ENCODE measurements at regions not wholly inside any gene's neighbourhood (a gene's known extent, or its start where the extent isn't known, plus 50 kb on each side); places are given as distances from the start of the nearest gene placed in this dataset.

DNA sequence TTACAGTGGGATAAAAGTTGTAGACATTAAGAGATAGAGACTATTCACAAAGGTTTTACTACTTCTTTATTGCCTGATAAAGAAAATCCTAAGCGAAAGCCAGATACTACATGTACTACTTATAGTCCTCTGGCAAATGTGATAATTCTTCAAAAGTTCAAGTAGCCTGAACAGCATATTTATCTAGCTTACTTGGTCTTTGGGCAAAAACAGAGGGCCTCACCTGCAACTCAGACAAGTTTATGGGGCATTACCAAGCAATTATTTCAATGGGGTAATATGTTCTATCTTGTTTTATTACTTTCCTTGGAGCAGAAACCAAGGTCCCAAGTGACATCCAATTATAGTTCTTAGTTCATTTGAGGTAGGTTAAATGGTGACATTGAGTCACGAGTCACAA, 390.1 kb upstream of the ARHGEF26 start:
- H3K27ac Mint-ChIP-seq (ENCODE audit: unreplicated experiment) = no peak overlapping the region
- no peaks in the 10 kb centered on the region for H3K36me3 Mint-ChIP-seq (ENCODE audit: unreplicated experiment)
- no peak overlapping the region for H3K4me3 Mint-ChIP-seq (ENCODE audit: unreplicated experiment)
- no peaks in the 10 kb centered on the region for H3K9me3 Mint-ChIP-seq (ENCODE audit: unreplicated experiment)
- no peaks in the 10 kb centered on the region for H3K4me1 Mint-ChIP-seq (ENCODE audit: unreplicated experiment)
- TF ChIP-seq, protein P1, sequence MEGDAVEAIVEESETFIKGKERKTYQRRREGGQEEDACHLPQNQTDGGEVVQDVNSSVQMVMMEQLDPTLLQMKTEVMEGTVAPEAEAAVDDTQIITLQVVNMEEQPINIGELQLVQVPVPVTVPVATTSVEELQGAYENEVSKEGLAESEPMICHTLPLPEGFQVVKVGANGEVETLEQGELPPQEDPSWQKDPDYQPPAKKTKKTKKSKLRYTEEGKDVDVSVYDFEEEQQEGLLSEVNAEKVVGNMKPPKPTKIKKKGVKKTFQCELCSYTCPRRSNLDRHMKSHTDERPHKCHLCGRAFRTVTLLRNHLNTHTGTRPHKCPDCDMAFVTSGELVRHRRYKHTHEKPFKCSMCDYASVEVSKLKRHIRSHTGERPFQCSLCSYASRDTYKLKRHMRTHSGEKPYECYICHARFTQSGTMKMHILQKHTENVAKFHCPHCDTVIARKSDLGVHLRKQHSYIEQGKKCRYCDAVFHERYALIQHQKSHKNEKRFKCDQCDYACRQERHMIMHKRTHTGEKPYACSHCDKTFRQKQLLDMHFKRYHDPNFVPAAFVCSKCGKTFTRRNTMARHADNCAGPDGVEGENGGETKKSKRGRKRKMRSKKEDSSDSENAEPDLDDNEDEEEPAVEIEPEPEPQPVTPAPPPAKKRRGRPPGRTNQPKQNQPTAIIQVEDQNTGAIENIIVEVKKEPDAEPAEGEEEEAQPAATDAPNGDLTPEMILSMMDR (IDR thresholded peaks at IDR 0.05) = no peak
- DNase-seq (ENCODE audit: extremely low spot score, unreplicated experiment) = no peak
- peaks cover 4% of the 10 kb centered on the region for H3K27me3 Mint-ChIP-seq (ENCODE audit: unreplicated experiment)

DNA sequence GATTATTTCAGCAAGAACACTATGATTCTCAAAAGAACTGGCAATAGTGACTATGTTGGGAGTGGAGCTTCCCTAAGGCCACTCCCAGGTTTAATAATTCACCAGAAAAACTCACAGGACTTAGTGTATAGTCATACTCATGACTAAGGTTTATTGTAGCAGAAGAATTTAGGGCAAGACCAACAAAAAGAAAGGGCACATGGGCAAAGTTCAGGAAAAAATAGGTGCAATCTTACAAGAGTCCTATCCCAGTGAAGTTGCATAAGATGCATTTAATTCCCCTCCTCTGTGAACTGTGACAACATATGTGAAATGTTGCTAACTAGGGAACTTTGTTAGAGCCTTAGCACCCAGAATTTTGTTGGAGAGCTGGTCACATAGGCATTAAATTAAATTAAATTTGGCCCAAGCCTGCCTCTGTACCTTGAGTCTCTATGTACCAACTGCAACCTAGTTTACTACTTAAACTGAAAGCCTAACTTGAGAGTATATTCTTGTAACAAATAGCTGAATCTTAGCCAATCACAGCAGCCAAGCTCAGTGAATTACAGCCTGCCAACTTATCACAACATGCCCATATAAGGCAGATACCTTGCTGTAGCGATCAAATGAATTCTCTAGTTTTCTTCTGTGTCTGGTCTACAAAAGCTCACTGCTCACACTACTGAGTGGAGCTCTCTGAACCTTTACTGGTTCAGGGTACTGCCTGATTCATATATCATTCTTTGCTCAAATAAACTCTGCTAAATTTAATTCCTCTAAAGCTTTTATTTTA, 386.2 kb upstream of the ARHGEF26 start:
- Mint-ChIP-seq H3K27me3 (ENCODE audit: unreplicated experiment) (peaks cover under 1% of the 10 kb centered on the region), H3K27ac (ENCODE audit: unreplicated experiment) (no peak overlapping the region), H3K4me3 (ENCODE audit: unreplicated experiment) (no peak overlapping the region), H3K4me1 (ENCODE audit: unreplicated experiment) (no peaks in the 10 kb centered on the region), H3K36me3 (ENCODE audit: unreplicated experiment) (no peaks in the 10 kb centered on the region), H3K9me3 (ENCODE audit: unreplicated experiment) (no peaks in the 10 kb centered on the region)
- TF ChIP-seq, protein P1 (IDR thresholded peaks at IDR 0.05) = no peak
- no peak for DNase-seq (ENCODE audit: extremely low spot score, unreplicated experiment)

DNA sequence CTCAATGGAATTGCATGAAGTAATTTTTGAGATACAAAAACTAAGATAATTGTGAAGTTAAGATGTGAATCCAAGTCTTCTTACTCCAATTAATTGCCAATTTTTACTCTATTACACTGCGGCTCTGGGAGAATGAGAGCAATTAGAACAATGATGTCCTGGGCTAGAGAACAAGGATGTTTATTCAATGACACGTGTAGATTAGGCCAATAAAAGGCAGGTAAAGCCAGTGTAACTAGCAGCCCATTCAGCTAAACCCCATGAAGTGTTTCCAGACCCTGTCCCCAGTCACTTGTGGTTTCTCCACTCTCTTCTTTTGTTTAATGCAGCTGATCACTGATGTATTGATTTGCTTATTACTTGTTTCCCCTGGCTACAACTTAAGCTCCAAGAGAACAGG, 381.1 kb upstream of the ARHGEF26 start:
- no peak for DNase-seq (ENCODE audit: extremely low spot score, unreplicated experiment)
- no peak overlapping the region for H3K27ac Mint-ChIP-seq (ENCODE audit: unreplicated experiment)
- no peaks in the 10 kb centered on the region for H3K4me1 Mint-ChIP-seq (ENCODE audit: unreplicated experiment)
- TF ChIP-seq, protein P1 (IDR thresholded peaks at IDR 0.05) = no peak
- peaks cover 2% of the 10 kb centered on the region for H3K27me3 Mint-ChIP-seq (ENCODE audit: unreplicated experiment)
- H3K36me3 Mint-ChIP-seq (ENCODE audit: unreplicated experiment) = no peaks in the 10 kb centered on the region
- H3K9me3 Mint-ChIP-seq (ENCODE audit: unreplicated experiment) = no peaks in the 10 kb centered on the region
- H3K4me3 Mint-ChIP-seq (ENCODE audit: unreplicated experiment) = no peak overlapping the region

DNA sequence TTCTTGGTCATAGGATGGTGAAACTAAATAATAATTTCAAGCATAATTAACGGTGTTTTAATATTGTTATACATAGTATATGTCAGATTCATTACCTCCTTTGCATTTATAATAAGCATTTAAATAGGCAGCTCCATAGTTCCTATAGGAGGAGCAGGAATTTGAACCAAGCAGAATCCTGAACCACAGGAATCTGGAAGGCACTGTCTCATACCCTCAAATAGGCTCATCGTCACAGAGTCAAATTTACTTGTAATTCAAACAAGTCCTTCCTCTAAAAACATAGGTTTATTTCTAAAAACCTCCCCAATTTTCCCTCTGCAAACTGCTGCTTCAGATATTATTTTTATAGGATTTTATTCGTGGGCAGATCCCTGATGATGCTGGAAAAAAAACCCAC, 376.3 kb upstream of the ARHGEF26 start:
- Mint-ChIP-seq H3K9me3 (ENCODE audit: unreplicated experiment) (no peaks in the 10 kb centered on the region), H3K36me3 (ENCODE audit: unreplicated experiment) (no peaks in the 10 kb centered on the region), H3K27me3 (ENCODE audit: unreplicated experiment) (peaks cover 14% of the 10 kb centered on the region), H3K4me1 (ENCODE audit: unreplicated experiment) (no peaks in the 10 kb centered on the region), H3K4me3 (ENCODE audit: unreplicated experiment) (no peak overlapping the region), H3K27ac (ENCODE audit: unreplicated experiment) (no peak overlapping the region)
- TF ChIP-seq, protein P1 (IDR thresholded peaks at IDR 0.05) = no peak
- no peak for DNase-seq (ENCODE audit: extremely low spot score, unreplicated experiment)

DNA sequence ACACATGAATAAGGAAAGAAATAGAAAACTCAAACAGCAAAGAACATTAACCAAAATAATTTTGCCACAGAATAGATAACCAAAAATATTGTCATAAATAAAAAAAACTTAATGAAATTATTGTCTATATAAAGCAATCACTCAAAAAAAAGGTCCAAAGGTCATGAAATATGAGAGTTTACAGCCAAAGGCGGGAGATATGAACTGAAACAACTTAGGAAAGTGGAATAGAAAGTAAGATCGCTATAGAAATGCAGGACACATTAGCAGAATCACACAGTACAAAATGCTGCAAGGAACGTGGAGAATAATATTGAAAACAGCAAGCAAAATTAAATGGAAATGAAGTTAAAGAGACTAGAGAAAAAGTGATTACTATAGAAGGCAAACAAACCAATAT, 375.0 kb upstream of the ARHGEF26 start:
- Mint-ChIP-seq H3K27me3 (ENCODE audit: unreplicated experiment) (peaks cover 14% of the 10 kb centered on the region), H3K36me3 (ENCODE audit: unreplicated experiment) (no peaks in the 10 kb centered on the region), H3K4me1 (ENCODE audit: unreplicated experiment) (no peaks in the 10 kb centered on the region), H3K4me3 (ENCODE audit: unreplicated experiment) (no peak overlapping the region), H3K9me3 (ENCODE audit: unreplicated experiment) (no peaks in the 10 kb centered on the region), H3K27ac (ENCODE audit: unreplicated experiment) (no peak overlapping the region)
- TF ChIP-seq, protein P1 (IDR thresholded peaks at IDR 0.05) = no peak
- DNase-seq (ENCODE audit: extremely low spot score, unreplicated experiment) = no peak
